Retinal pigment epithelial cell (primary cell): ENCODE measurements at regions not wholly inside any gene's neighbourhood (a gene's known extent, or its start where the extent isn't known, plus 50 kb on each side); places are given as distances from the start of the nearest gene placed in this dataset.
"Not testable (repeated sequence)": the region's sequence is repeated elsewhere in the genome, so short reads cannot be mapped to it uniquely, and the experiment has no call there.

Experiments
- DNase-seq: peaks from one replicate; pipeline ENCODE4 v3.0.0-alpha.2; 2010; ENCODE audit warnings: low read depth
- H3K4me3 ChIP-seq: 2 replicates; pipeline ENCODE4 v1.5.1; 2011; ENCODE audit warnings: mild to moderate bottlenecking, low read length, control low read depth, moderate library complexity
- CTCF ChIP-seq: conservative IDR thresholded peaks from 2 replicates; pipeline ENCODE4 v1.5.1; 2011; ENCODE audit warnings: low read depth, low read length, control low read depth, inconsistent platforms

DNA sequence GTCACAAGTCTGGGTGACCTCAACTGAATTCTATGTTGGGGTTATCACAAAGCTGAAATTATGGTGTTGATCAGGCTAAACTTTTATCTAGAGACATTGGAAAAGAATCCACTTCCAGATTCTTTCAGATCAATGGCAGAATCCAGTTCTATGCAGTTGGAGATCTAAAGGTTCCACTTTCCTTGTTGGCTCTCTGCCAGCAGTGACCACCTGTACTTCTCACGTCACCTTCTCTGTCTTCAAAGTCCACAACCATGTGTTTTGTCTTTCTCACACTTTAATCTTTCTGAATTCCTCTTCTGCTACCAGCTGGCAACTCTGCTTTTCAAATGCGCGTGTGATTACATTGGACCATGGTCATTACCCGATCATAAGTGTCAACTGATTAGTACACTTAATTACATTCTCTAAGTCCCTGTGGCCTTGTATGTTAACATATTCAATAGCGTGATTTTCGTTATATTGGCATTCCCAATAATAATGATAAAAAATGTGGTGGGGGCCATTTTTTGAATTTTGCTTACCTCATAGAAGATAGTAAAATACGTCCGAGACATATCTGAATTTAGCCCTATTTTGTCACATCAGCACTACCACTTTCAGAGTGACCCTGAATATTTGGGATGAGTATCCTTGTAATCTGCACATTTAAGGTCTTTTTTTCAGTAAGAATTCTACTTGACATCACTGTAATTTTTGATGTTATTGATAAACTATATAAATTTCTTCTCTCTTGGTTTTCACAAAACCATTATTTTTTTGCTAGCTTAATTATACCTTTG lies 73.7 kb upstream of the PRDM9 start:
- TF ChIP-seq CTCF: no peak
- no peak overlapping the region for H3K4me3 ChIP-seq
- no peak for DNase-seq

GRCh38 chr5:23428705-23429104 lies 78.7 kb upstream of the PRDM9 start:
- H3K4me3 ChIP-seq: no peak overlapping the region
- no peak for DNase-seq
- TF ChIP-seq CTCF: no peak

GRCh38 chr5:23420214-23420613 lies 87.2 kb upstream of the PRDM9 start:
- not testable (repeated sequence) for H3K4me3 ChIP-seq, DNase-seq

DNA sequence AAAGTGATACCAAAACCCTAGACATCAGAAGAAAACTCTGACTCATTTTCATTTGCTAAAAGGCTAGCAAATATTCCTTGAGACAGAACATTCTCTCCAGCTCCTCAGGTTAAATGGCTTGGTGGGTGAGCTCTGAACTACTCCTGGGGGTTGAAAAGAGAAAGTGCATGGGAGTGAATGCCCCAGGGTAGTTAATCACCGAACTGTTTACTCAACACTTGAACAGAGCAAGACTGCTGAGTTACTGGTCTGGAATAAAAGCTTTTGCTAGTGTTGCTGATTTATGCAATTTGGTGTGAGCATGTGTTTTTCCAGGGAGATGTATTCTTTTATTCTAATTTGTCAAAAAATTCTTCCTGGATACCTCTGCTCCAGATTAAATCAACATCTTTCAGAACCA lies 88.3 kb upstream of the PRDM9 start:
- no peak for DNase-seq
- TF ChIP-seq CTCF: no peak
- H3K4me3 ChIP-seq: no peak overlapping the region

DNA sequence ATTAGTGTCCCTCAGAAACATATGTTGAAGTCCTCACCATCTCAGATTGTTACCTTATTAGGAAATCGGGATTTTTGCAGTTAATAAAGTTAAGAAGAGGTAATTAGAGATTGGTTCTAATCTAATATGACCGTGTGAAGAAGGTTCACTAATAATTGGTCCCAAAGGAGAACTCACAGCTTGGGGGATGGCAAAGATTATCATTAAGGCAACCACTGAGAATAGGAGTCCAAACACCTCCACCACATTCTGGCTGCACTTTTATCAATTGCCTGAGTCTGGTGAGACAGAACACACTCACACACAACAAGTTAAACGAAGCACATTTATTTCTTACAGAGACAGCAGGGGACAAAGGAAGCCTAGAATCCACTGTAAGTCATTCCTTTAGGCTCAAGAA lies 94.9 kb upstream of the PRDM9 start:
- DNase-seq: no peak
- no peak for TF ChIP-seq CTCF
- H3K4me3 ChIP-seq: no peak overlapping the region

DNA sequence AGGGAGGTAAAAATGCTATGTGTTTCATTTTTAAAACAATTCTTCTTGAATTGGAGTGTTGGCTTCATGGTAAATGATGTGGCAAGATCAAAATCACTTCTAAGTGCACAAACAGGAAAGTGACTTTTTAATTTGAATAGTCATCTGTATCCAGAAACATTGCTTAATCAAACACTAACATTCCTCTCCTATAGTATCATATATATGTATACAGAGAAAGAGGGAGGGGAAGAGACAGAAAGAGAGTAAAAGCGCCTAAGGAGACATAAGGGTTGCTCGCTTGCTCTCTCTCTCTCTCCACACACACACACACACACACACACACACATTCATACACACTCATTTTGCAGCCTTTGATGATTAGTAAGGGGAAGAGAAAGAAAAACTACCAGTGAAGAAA lies 95.4 kb upstream of the PRDM9 start:
- TF ChIP-seq CTCF: no peak
- DNase-seq: no peak

GRCh38 chr5:23411200-23411599 lies 96.2 kb upstream of the PRDM9 start:
- H3K4me3 ChIP-seq: no peak overlapping the region
- DNase-seq: no peak
- no peak for TF ChIP-seq CTCF

More for the DNA sequence above, 95.4 kb upstream of the PRDM9 start:
- no peak overlapping the region for H3K4me3 ChIP-seq

GRCh38 chr5:23410775-23411174 lies 96.6 kb upstream of the PRDM9 start:
- H3K4me3 ChIP-seq, DNase-seq: not testable (repeated sequence)
